ENCODE measurements at regions not wholly inside any gene's neighbourhood (a gene's known extent, or its start where the extent isn't known, plus 50 kb on each side); places are given as distances from the start of the nearest gene placed in this dataset.
"Not testable (repeated sequence)": the region's sequence is repeated elsewhere in the genome, so short reads cannot be mapped to it uniquely, and the experiment has no call there.

DNA sequence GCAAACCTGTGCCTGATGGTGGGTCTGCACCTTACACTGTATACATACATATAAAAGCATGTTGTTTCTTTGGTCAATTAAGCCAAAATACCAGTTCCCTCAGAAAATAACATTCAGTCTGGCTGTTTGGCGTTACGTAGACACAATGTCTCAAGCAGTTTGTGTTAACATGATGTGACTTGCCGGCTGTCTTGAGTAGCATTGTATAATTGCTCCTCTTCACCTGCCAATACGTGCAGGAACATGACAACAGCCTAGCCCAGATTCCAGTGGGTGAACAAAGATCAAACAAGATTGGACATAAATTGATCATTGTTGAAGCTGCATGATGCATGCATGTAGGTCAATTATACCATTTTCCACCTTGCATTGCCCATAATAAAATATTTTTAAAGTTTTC lies 102.3 kb downstream of the F11 start:
- in situ Hi-C loops (cut with HindIII; ENCODE audit: low sequenced_read_pairs), result no loop called here
- DNase-seq (ENCODE audit: low spot score), result no peak

GRCh38 chr4:186366326-186366725 lies 100.3 kb downstream of the F11 start:
- in situ Hi-C loops (cut with HindIII; ENCODE audit: low sequenced_read_pairs), result no loop called here
- no peak for DNase-seq (ENCODE audit: low spot score)

DNA sequence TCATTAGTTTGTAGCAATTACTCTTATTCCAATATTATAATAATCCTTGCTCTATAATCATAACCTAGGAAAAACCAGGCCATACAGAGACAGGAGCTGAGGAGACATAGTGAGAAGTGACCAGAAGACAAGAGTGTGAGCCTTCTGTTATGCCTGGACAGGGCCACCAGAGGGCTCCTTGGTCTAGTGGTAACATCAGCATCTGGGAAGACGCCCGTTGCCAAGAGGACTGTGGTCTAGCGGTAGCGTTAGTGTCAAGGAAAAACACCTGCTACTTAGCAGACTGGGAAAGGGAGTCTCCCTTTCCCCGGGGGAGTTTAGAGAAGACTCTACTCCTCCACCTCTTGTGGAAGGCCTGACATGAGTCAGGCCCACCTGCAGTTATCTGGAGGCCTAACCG lies 97.0 kb downstream of the F11 start:
- DNase-seq (ENCODE audit: low spot score); in situ Hi-C loops (cut with HindIII; ENCODE audit: low sequenced_read_pairs): not testable (repeated sequence)

DNA sequence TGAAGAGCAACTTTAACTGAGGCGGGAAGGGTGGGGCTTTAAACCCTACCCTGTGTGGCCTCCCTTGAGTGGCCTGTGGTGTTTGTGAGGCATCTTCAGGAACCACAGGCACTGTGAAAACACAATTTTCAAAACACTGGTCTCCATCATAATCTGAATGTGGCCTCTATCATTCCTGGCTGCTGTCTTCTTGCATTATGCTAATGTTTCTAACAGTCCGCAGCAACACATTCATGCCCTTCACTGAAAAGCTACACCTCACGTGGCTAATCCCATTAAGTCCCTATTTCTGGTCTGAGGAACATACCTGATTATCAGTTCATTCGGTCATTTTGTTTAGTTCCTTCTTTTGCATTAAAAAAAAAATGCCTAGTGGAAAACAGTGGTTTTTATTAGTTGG lies 94.6 kb downstream of the F11 start:
- DNase-seq (ENCODE audit: low spot score), result no peak
- in situ Hi-C loops (cut with HindIII; ENCODE audit: low sequenced_read_pairs), result no loop called here

- in situ Hi-C loops (cut with HindIII; ENCODE audit: low sequenced_read_pairs), result no loop called here
- no peak for DNase-seq (ENCODE audit: low spot score)
Measured at GRCh38 chr4:186351668-186352194, 85.7 kb downstream of the F11 start.

GRCh38 chr4:186348433-186348832 lies 82.4 kb downstream of the F11 start:
- in situ Hi-C loops (cut with HindIII; ENCODE audit: low sequenced_read_pairs), result no loop called here
- no peak for DNase-seq (ENCODE audit: low spot score)

- no peak for DNase-seq (ENCODE audit: low spot score)
- in situ Hi-C loops (cut with HindIII; ENCODE audit: low sequenced_read_pairs), result no loop called here
Measured at GRCh38 chr4:186347743-186348142, 81.8 kb downstream of the F11 start.

DNA sequence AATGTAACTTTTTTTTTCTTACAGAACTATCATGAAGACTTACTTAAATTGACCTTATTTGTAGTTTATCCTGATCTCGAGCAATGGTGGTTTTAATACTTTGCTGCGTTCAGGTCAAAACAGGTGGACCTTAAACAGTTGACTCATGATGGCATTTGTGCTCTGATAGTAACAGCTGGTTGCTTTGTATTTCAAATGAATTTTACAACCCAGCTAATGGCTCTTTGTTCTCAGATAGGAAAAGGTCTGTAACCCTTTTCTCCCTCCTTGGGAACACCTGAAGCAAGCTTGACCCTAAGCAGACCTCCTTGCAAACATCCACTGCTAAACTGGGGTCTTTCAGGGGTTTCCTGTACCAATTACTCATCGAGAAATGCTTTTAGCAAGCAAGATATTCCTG lies 79.2 kb downstream of the F11 start:
- in situ Hi-C loops (cut with HindIII; ENCODE audit: low sequenced_read_pairs), result no loop called here
- no peak for DNase-seq (ENCODE audit: low spot score)

DNA sequence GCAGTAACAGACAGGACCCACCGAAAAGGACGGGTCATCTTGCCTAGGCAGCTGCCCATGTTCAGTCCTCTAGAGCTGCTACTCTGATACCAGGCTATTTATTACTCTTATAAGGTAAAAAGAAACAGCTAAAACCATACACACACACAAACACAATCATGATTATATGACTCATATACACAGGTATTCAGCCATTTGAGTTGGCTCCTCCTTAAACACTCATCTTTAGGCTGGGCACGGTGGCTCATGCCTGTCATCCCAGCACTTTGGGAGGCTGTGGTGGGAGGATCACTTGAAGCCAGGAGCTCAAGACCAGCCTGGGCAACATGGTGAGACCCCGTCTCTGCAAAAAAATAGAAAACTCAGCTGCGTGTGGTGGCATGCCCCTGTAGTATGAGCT lies 76.6 kb downstream of the F11 start:
- no peak for DNase-seq (ENCODE audit: low spot score)
- in situ Hi-C loops (cut with HindIII; ENCODE audit: low sequenced_read_pairs), result no loop called here

DNA sequence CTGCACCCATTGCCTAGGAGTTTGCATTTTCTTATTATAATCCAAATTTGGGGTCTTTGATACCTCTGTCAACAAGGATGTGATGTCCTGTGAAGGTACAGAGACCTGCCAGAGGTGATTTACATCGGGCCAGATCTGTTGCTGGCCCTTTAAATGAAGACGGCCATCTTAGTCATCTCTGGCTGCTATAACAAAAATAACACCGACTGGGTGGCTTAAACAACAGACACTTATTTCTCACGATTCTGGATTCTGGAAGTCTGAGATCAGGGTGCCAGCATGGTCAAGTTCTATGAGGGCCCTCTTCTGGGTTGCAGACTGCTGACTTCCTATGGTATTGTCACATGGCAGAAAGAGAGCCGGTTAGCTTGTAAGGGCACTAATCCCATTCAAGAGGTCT lies 75.7 kb downstream of the F11 start:
- in situ Hi-C loops (cut with HindIII; ENCODE audit: low sequenced_read_pairs), result no loop called here
- no peak for DNase-seq (ENCODE audit: low spot score)
